ENCODE measurements at regions not wholly inside any gene's neighbourhood (a gene's known extent, or its start where the extent isn't known, plus 50 kb on each side); places are given as distances from the start of the nearest gene placed in this dataset.

DNA sequence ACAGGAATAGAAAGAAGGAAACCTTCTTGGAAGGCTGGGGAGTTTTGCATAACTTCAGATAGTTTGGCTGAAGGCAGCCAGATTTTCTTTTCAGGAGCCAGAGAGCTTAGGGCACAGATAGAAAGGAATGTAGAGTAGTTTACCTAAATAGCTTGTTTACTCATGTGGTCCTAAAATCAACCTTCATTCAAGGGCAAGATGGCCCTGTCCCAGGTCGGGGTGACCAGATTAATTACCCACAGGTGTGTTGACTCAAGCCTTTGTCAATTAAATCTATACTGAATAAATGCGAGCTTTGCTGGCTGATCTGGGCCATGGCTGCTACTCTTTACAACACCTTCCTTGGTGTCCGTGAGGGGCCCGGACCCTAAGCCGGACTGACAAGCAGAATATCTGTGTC, 792.0 kb upstream of the MAN1A1 start:
- FAIRE-seq: no peak

GRCh38 chr6:120137492-120137891, 787.9 kb upstream of the MAN1A1 start:
- no peak for DNase-seq (ENCODE audit: insufficient read length, low spot score)
- no peak for FAIRE-seq

More for the DNA sequence above, 792.0 kb upstream of the MAN1A1 start:
- DNase-seq (ENCODE audit: insufficient read length, low spot score): no peak

DNA sequence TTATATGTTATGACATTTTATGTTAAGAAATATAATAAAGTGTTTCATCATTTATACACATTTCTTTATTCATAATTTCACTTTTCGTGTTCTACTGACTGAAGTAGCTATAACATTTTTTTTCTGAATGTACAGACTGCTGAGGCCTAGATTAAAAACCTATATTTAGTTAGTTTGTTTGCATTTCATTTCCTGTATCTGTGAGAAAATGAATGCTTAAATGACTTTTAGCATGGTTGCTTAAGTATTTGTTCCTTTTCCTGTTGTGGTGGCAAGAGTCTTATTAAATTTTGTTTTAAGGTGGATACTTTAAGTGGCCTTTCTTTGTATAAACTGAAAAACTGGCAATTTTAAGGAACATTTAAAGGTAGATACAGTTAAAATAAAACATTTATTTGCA, 779.7 kb upstream of the MAN1A1 start:
- FAIRE-seq: no peak
- no peak for DNase-seq (ENCODE audit: insufficient read length, low spot score)

GRCh38 chr6:120122401-120122800, 772.8 kb upstream of the MAN1A1 start:
- no peak for FAIRE-seq
- no peak for DNase-seq (ENCODE audit: insufficient read length, low spot score)

DNA sequence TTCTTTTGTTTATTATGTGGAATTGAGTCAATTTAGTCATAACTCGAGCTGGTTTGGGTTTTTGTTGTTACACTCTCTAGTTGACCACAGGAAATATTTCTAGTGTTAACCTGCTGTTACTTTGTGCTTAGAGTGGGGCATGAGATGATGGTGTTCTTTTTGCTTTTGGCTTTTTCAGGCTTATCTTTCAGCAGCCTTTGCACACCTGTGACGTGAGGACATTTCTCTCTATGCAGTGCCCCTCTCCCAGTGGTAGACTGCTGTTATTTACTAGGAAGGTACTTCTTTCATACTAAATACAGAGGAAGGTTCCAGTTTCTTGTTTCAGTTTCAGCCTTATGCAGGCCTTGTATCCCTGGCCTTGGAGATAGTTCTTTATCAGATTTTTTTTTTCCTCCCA, 766.8 kb upstream of the MAN1A1 start:
- no peak for DNase-seq (ENCODE audit: insufficient read length, low spot score)
- FAIRE-seq: no peak

DNA sequence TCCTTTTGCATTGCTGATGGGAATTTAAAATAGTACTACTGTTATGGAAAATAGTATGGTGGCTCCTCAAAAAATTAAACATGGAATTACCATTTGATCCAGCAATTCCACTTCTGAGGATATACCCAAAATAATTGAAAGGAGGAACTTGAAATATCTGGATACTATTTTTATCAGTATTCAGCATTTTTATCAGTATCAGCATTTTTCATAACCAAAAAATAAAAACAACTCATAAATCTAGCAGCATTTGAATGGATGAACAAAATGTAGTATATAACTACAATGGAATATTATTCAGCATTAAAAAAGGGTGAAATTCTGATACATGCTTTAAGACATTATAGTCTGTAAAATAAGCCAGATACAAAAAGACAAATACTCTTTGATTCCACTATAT, 763.4 kb upstream of the MAN1A1 start:
- no peak for DNase-seq (ENCODE audit: insufficient read length, low spot score)
- no peak for FAIRE-seq

GRCh38 chr6:120111001-120111400, 761.4 kb upstream of the MAN1A1 start:
- DNase-seq (ENCODE audit: insufficient read length, low spot score) (no peak), FAIRE-seq (no peak)

GRCh38 chr6:120108061-120108795, 758.7 kb upstream of the MAN1A1 start:
- FAIRE-seq: no peak
- no peak for DNase-seq (ENCODE audit: insufficient read length, low spot score)

DNA sequence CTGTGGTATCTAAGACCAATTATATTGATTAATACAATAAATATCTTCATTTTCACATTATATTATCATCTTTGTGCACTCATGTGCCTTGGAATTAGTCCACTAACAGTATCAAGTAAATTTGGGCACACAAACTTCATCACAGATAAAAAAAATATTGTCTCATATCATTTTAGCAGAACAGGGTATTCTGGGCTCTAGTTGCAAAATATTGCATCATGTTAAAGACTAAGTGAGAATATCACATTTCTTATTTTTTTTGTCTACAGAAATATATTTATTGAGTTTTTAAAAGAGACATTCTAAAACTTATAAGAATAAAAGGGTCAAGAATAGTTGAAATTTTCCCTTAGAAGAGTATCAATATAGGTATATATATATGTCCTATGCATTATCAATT, 754.1 kb upstream of the MAN1A1 start:
- DNase-seq (ENCODE audit: insufficient read length, low spot score): no peak
- no peak for FAIRE-seq

DNA sequence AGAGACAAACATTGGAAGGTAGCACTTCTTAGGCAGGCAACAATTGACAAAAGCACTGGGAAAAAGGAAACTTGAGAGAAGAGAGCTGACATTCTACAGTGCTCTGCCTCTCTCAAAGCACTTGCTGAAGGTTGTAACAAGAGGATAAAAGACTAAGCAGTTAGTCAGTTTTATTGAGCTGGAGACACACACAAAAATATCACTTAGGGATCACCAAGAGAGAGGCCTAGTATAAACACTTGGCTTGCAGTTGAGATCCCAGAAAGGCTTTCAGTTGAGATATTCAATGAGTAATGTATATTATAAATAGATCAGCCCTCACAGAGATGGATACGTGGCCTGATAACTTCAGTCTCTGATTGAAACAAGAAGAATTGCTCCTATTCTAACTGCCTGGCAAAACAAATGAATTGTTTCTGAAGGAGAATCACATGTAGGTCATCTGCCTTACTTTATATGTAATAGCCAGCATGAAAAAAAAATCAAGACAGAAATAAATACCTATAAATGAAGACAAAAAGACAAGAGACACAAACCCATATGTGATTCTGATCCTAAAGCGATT, 747.2 kb upstream of the MAN1A1 start:
- FAIRE-seq: no peak

DNA sequence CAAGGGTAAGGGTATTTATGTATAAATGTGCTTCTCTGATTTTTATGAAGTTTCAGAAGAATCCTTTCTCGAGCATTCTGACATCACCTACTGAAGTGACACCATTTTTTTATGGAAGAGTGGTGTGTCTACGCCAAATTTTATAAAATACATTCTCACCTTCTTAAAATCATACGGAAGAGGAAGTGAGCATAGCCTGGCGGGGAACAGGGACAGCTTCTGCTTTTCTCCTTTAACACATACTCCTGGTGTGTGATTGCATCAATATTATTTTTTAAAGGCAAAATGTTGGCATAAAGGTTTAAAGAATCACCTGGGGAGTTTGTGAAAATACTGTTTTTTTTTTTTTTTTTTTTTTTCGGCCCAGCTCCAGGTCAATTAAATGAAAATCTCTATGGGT, 733.6 kb upstream of the MAN1A1 start:
- FAIRE-seq: no peak
- DNase-seq (ENCODE audit: insufficient read length, low spot score): no peak

More for the DNA sequence above, 747.2 kb upstream of the MAN1A1 start:
- no peak for DNase-seq (ENCODE audit: insufficient read length, low spot score)

DNA sequence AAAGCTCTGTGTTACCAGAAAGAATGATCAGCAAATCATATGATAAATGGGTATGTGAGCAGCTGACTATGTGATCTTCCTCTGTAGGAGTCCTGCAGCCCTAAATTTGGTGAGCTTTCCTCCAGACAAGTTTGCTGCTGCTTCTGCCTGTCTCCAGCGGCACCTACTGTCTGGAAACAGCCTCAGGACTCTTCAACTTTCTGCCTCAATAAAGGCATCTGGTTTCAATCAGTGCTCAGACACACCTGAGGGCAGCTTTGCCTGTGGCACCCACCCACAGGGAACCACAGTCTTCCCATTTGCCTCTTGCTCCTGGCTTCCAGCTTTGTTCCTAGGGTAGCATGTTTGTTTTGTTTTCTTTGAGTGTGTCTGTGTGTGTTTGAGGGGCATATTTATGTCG, 727.9 kb upstream of the MAN1A1 start:
- DNase-seq (ENCODE audit: insufficient read length, low spot score): no peak
- no peak for FAIRE-seq

- no peak for DNase-seq (ENCODE audit: insufficient read length, low spot score)
- no peak for FAIRE-seq
These were observed 708.8 kb upstream of the MAN1A1 start for GRCh38 chr6:120058410-120058809.

- no peak for DNase-seq (ENCODE audit: insufficient read length, low spot score)
- FAIRE-seq: peak; percentile 63
These were observed 706.5 kb upstream of the MAN1A1 start for GRCh38 chr6:120056085-120056484.

DNA sequence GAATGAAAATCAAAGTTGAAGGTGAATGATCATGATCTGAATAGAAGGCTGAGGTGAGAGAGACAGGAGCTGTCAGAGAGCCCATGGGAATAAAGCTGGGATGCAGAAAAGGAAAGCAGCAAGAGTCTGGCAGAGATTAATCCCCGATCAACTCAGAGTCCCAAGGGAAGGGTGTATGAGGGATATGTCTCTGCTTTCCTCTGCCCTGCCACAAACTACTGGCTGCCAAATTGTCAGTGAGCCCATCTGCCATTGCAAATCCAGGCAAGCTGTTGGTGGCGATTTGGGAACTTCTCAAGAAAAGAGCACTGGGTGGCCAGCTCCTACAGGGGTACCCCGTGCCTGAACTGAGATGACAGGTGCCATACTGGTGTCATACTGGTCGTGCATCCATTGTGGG, 705.5 kb upstream of the MAN1A1 start:
- FAIRE-seq (no peak), DNase-seq (ENCODE audit: insufficient read length, low spot score) (no peak)

DNA sequence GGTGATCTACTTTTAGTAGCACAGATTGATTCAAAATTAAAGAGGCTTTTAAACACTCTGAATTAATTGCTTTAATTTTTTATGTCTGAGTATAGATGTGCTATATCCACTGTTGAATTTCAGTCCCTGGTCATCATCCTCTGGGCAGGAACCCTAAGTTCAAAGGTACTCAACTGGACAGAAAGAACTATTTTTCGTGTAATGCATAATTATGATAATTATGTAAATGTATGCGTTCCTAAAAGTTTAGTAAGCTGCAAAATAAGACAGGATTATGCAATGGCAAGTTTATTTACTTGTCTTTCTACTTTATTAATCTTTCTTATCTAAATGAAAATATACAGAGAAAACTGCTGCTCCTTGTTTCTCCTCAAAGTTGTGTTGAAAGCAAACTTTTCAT, 690.1 kb upstream of the MAN1A1 start:
- DNase-seq (ENCODE audit: insufficient read length, low spot score) (no peak), FAIRE-seq (no peak)

- FAIRE-seq (no peak), DNase-seq (ENCODE audit: insufficient read length, low spot score) (no peak)
These were observed 682.3 kb upstream of the MAN1A1 start for GRCh38 chr6:120031837-120032236.

DNA sequence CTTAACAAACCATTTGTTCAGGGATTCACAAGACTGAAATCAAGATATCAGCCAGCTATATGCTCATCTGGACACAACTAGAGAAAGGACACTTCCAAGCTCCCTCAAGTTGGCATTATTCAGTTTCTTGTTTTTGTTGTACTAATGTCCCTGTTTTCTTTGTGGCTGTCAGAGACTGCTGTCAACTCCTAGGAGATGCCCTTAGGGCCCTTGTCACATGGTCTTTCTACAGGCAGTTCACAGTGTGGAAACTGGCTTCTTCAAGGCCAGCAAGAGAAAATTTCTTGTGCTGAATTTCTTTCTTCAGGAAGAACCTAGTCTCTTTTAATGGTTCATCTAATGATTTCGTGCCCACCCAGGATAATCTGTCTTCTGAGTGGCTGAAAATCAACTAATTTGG, 677.2 kb upstream of the MAN1A1 start:
- no peak for DNase-seq (ENCODE audit: insufficient read length, low spot score)
- no peak for FAIRE-seq

DNA sequence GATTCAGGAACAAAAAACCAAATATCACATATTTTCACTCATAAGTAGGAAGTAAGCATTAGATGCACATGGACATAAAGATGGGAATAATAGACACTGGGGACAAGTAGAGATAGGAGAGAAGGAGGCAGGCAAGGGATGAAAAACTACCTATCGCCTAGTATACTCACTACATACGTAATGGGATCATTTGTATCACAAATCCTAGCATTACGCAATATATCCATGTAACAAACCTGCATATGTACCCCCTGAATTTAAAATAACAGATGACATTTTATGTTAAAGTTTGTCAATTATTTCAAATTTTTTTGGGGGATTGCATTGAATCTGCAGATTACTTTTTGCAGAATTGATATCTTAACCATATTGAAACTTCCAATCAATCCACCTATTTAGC, 660.5 kb upstream of the MAN1A1 start:
- no peak for DNase-seq (ENCODE audit: insufficient read length, low spot score)
- FAIRE-seq: no peak

GRCh38 chr6:120005292-120005976, 655.9 kb upstream of the MAN1A1 start:
- peak; percentile 52 for FAIRE-seq
- DNase-seq (ENCODE audit: insufficient read length, low spot score): no peak

- FAIRE-seq (no peak), DNase-seq (ENCODE audit: insufficient read length, low spot score) (no peak)
These were observed 637.5 kb upstream of the MAN1A1 start for GRCh38 chr6:119986934-119987549.
